ENCODE measurements at regions not wholly inside any gene's neighbourhood (a gene's known extent, or its start where the extent isn't known, plus 50 kb on each side); places are given as distances from the start of the nearest gene placed in this dataset.

GRCh38 chr6:120228297-120228696, 878.7 kb upstream of the MAN1A1 start:
- no peak for TF ChIP-seq CTCF (IDR thresholded peaks at IDR 0.05; ENCODE audit: insufficient read depth, low read length, missing control alignments)
- POLR2A ChIA-PET, result no interaction called here
- no peak for DNase-seq (ENCODE audit: low read depth, low spot score)

GRCh38 chr6:120219339-120219738, 869.8 kb upstream of the MAN1A1 start:
- CTCF ChIA-PET, result no interaction called here
- no peak for TF ChIP-seq CTCF (IDR thresholded peaks at IDR 0.05; ENCODE audit: insufficient read depth, low read length, missing control alignments)
- H3K4me3 ChIP-seq (ENCODE audit: low read depth, low read length), result no peak overlapping the region
- DNase-seq (ENCODE audit: low read depth, low spot score), result no peak
- POLR2A ChIA-PET, result no interaction called here

More at GRCh38 chr6:120228297-120228696, 878.7 kb upstream of the MAN1A1 start:
- CTCF ChIA-PET, result no interaction called here
- H3K4me3 ChIP-seq (ENCODE audit: low read depth, low read length), result no peak overlapping the region

- H3K4me3 ChIP-seq (ENCODE audit: low read depth, low read length), result no peak overlapping the region
- DNase-seq (ENCODE audit: low read depth, low spot score), result no peak
- POLR2A ChIA-PET, result no interaction called here
- no peak for TF ChIP-seq CTCF (IDR thresholded peaks at IDR 0.05; ENCODE audit: insufficient read depth, low read length, missing control alignments)
- CTCF ChIA-PET, result no interaction called here
These were observed 864.5 kb upstream of the MAN1A1 start for GRCh38 chr6:120214088-120214499.

GRCh38 chr6:120211955-120212792, 862.6 kb upstream of the MAN1A1 start:
- TF ChIP-seq CTCF (IDR thresholded peaks at IDR 0.05; ENCODE audit: insufficient read depth, low read length, missing control alignments), result no peak
- CTCF ChIA-PET, result no interaction called here
- POLR2A ChIA-PET, result no interaction called here
- DNase-seq (ENCODE audit: low read depth, low spot score), result no peak
- H3K4me3 ChIP-seq (ENCODE audit: low read depth, low read length), result no peak overlapping the region

- ChIA-PET CTCF (no interaction called here), POLR2A (no interaction called here)
- no peak overlapping the region for H3K4me3 ChIP-seq (ENCODE audit: low read depth, low read length)
- no peak for TF ChIP-seq CTCF (IDR thresholded peaks at IDR 0.05; ENCODE audit: insufficient read depth, low read length, missing control alignments)
- no peak for DNase-seq (ENCODE audit: low read depth, low spot score)
These were observed 853.3 kb upstream of the MAN1A1 start for GRCh38 chr6:120202878-120203277.

GRCh38 chr6:120200853-120201252, 851.3 kb upstream of the MAN1A1 start:
- ChIA-PET POLR2A (no interaction called here), CTCF (no interaction called here)
- TF ChIP-seq CTCF (IDR thresholded peaks at IDR 0.05; ENCODE audit: insufficient read depth, low read length, missing control alignments), result no peak
- no peak overlapping the region for H3K4me3 ChIP-seq (ENCODE audit: low read depth, low read length)
- DNase-seq (ENCODE audit: low read depth, low spot score), result no peak

Data from AG04449 (cell line).